ENCODE measurements at regions not wholly inside any gene's neighbourhood (a gene's known extent, or its start where the extent isn't known, plus 50 kb on each side); places are given as distances from the start of the nearest gene placed in this dataset.

DNA sequence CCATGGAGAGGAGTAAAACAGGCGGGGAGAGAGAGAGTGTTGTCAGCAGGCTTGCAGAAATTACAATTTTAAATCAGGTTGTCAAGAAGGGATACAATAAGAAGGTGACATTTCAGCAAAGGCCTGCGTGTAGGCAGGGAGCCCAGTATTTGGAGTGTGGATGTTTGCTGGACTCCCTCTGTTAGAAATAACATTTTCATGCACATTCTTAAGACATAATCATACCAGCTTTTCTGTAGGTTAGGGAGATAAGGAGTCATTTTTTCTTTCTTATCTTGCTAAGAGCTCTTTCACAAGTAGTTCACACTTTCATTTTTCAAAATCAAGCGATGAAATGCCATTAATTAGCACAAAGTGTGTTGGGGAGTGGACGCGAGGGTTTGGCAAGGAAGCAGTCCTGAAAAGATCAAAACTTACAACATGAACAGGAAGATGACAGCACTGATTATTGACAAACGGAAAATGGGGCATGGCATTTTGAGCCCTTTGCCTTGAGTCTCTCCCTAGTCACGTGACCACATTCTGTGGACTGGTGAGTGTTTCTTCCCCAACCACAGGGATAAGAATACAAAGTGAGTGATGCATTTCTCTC, 160.2 kb downstream of the DAD1 start:
- TF ChIP-seq, protein P1, sequence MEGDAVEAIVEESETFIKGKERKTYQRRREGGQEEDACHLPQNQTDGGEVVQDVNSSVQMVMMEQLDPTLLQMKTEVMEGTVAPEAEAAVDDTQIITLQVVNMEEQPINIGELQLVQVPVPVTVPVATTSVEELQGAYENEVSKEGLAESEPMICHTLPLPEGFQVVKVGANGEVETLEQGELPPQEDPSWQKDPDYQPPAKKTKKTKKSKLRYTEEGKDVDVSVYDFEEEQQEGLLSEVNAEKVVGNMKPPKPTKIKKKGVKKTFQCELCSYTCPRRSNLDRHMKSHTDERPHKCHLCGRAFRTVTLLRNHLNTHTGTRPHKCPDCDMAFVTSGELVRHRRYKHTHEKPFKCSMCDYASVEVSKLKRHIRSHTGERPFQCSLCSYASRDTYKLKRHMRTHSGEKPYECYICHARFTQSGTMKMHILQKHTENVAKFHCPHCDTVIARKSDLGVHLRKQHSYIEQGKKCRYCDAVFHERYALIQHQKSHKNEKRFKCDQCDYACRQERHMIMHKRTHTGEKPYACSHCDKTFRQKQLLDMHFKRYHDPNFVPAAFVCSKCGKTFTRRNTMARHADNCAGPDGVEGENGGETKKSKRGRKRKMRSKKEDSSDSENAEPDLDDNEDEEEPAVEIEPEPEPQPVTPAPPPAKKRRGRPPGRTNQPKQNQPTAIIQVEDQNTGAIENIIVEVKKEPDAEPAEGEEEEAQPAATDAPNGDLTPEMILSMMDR (IDR thresholded peaks at IDR 0.05) = no peak
- TF ChIP-seq POLR2AphosphoS5 (IDR thresholded peaks at IDR 0.05) = no peak
- no peak for TF ChIP-seq POLR2A (IDR thresholded peaks at IDR 0.05)
